GM18519 (cell line): ENCODE measurements at regions not wholly inside any gene's neighbourhood (a gene's known extent, or its start where the extent isn't known, plus 50 kb on each side); places are given as distances from the start of the nearest gene placed in this dataset.

Experiments
- ATAC-seq: cut with Tn5 transposase; IDR thresholded peaks from one replicate; pipeline ENCODE4 v1.9.1; 2021; ENCODE audit warnings: mild to moderate bottlenecking, moderate library complexity; ENCODE audit not compliant: unreplicated experiment, low FRiP score

DNA sequence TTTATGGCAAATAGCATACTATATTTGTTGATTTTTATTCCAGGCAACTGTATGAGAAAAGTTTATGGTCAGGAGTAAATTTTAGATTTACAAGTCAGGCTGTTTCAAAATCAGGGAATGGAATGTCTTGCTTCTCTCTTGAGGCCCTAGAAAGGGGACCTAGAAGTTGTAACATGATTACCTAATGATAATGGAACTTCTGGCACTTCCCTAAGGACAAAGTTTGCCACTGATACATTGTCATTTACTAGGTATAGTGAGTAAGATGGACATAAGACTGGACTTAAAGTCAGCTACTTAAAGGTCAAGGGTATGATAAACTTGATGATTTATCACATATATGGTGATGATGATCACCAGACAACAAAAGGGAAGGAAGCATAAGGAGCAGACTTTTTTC lies 103.3 kb upstream of the VRK2 start:
- no peak for ATAC-seq

- no peak for ATAC-seq
These were observed 99.2 kb upstream of the VRK2 start for GRCh38 chr2:57947398-57947797.

GRCh38 chr2:57954020-57954419 lies 92.6 kb upstream of the VRK2 start:
- ATAC-seq = no peak

- ATAC-seq = no peak
These were observed 89.4 kb upstream of the VRK2 start for GRCh38 chr2:57957238-57957637.

DNA sequence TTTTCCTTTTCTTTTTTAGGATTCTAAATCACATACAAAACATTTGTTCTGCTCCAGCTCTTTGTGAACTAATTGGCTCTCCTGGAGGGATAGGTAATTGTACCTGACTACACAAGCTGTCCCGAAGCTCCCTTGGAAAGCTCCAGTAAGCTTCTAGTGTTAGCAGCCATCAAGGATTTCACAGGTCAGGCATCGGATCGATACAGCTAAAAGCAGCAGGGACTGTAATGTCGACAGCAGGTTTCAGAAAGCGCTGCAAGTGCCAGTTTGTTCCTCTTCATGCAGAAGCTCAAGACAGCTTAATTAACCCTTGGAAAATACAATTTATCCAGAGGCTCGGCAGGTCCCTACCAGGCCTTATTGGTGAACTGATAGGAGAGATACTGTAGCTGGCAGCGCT lies 87.2 kb upstream of the VRK2 start:
- ATAC-seq = no peak

DNA sequence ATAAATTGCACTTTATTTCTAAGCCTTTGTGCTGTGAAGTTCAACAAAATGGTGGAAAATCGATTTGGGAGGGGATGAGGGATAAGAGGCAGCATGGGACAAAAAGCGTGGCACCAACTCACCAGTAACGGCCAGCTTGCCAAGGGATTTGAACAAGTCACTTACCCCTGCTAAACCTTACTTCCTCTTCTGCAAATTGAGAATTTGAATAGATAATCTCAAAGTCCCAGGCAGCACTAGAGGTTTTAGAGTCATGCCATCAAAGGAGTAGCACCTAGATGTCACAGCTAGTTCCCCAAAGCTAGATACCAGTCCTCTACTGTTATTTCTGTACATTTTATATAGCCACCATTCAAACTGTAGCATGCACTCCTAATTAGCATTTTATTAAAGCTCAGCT lies 83.7 kb upstream of the VRK2 start:
- ATAC-seq = no peak

GRCh38 chr2:57965219-57965618 lies 81.4 kb upstream of the VRK2 start:
- ATAC-seq = no peak

DNA sequence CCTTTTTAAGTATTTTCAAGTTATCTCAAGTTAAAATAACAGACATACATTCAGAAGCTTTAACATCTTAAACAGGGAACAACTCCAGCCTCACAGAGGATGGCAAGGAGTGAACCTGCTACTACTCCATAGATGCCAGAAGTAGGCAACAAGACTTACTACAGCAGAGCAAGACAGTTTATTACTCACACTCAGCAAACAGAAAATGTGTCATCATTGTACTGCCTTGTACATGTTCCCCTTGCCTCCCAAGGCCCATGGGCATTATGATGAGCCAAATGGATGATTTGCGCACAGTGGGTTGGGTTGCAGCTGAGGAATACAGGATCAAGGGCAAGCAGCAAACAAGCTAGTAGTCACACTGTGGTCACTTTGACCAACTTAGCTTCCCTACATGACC lies 80.6 kb upstream of the VRK2 start:
- no peak for ATAC-seq

DNA sequence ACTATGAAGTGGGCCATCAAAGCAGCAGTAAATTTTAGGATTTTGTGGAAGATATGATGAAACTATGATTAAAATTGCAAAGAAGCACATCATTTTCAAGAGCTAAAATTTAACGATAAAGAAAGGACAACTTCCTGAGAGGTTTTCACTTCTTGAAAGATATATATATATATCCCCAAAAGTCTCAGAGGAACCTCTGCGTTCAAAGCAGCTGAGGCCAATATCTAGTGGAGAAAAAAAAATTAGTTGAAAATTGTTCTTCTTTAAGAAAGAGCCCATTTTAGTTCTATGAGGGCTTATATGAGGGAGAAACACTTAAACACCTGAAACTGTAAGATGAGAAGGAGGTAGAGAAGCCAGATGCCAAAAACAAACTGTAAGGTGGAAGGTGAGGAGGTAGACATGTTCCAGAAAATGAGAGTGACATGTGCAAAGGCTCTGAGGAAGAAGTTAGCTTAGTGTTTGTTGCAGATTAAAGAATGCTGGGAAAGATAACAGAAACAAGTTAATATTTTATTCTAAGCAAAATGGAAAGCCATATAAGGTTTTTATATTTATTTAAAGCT lies 72.9 kb upstream of the VRK2 start:
- no peak for ATAC-seq

GRCh38 chr2:57979158-57979557 lies 67.4 kb upstream of the VRK2 start:
- no peak for ATAC-seq

DNA sequence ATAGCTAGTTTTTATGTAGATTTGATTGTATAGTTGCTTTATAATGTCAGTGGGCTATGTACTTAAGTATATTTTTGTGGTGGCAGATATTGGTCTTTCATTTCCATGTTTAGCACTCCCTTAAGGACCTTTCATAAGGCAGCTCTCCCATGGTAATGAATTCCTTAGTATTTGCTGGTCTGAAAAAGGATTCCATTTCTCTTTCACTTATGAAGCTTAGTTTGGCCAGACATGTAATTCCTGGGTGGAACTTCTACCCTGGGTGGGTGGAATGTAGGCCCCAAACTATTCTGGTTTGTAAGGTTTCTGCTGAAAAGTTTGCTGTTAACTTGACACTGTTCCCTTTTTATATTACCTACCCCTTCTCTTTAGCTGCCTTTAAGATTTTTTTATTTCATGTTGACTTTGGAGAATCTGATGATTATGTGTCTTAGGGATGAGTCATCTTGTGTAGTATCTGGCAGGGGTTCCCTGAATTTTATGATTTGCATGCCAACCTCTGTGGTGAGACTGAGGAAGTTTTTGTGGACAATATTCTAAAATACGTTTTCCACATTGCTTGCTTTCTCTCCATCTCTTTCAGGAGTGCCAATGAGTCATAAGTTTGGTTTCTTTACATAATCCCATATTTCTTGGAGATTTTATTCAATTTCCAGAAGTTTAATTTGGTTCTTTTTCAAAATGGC lies 65.4 kb upstream of the VRK2 start:
- no peak for ATAC-seq

DNA sequence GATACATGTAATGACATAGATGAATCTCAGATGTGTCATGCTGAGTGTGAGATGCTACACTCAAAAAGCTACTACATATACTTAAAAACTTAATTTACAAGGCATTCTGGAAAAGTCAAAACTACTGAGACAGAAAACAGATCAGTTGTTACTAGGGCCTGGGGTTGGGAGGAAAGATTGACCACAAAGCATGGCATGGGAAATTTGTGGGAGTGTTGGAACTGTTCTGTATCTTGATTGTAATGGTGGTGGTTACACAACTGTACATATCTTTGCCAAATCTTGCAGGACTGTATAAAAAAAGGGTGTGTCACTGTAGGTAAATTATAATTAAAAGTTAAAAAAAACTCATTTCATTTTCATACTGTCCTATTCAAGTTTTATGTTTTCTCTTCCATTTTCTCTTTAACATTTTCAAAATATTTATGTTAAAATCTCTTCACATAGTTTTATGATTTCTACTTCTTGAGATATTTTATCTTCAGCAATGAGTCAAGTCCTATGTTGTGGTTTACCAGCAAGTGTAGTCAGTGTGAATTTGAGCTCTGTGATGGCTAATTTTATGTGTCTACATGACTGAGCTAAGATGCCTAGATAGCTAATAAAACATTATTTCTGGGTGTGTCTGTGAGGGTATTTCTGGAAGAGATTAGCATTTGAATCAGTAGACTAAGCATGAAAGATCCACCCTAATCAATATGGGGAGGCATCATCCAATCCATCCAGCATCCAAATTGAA lies 58.6 kb upstream of the VRK2 start:
- ATAC-seq = no peak

GRCh38 chr2:57990118-57990725 lies 56.4 kb upstream of the VRK2 start:
- ATAC-seq = peak; percentile 52
